HG03045 (cell line): ENCODE measurements at regions not wholly inside any gene's neighbourhood (a gene's known extent, or its start where the extent isn't known, plus 50 kb on each side); places are given as distances from the start of the nearest gene placed in this dataset.

ENCODE experiments used
- ATAC-seq: cut with Tn5 transposase; IDR thresholded peaks from one replicate; pipeline ENCODE4 v1.9.1; 2021; ENCODE audit warnings: mild to moderate bottlenecking, moderate library complexity; ENCODE audit not compliant: unreplicated experiment

- ATAC-seq: no peak
Measured at GRCh38 chr6:88386167-88386566, 220.0 kb upstream of the CNR1 start.

- ATAC-seq: no peak
Measured at GRCh38 chr6:88383183-88383582, 217.0 kb upstream of the CNR1 start.

- no peak for ATAC-seq
Measured at GRCh38 chr6:88381289-88381642, 215.1 kb upstream of the CNR1 start.

DNA sequence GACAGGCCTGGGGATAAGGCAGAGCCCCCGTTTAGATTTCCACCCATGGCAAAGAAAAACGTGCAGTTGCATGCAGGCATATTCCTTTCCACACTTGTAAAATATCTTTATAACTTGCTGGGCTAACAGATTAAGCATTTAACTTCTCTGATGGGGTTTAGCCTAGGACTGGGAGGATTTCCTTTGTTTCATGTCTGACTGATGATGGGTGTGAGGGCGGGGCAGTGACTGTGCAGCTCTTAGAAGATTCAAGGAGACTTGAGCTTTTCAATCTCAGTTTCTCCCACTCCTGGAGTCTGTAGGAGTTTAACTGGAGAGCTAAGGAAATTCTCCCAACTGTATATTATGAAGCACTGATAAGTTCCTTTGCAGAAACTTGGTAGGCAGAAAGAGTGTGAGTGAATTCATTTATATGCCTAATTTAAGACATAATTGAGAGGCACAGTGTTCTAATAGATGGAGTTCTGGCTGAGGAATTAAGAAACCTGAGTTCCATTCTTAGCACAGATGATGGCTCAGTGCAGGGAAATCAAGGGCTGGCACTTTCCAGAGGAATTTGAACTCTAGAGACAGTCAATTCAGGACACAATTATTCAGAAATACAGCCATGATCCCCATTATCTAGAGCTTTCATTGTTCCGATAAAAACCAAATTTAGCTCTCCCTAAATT, 214.6 kb upstream of the CNR1 start:
- no peak for ATAC-seq

- ATAC-seq: no peak
Measured at GRCh38 chr6:88380083-88380482, 213.9 kb upstream of the CNR1 start.

- no peak for ATAC-seq
Measured at GRCh38 chr6:88378639-88379038, 212.5 kb upstream of the CNR1 start.

DNA sequence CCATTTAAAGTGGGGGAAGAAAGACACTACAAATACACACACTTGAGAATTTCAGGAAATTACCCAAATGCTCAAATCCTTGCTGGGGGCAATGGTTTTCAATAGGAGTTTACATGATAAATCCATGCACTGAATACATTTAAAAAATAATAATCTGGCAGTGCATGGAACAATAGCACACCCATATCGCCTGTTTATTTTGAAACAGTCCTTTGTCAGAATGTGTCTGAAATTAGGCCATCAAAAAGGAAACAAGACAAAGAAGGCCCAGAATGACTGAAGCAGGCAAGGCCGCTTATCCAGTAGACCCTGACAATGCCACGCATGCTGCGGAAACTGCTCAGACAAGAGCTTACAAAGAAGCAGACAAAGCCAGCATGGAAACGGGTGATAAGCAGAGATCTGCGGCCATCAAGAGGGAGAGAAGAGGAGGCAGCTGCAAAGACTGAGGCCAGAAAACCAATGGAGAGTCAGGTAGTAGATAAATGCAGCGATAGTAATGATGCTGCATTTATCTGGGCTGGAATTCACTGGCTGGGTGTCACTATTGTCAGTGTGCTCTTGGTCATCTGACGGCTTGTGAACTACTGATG, 211.9 kb upstream of the CNR1 start:
- no peak for ATAC-seq

GRCh38 chr6:88376768-88377387, 210.7 kb upstream of the CNR1 start:
- ATAC-seq: no peak

GRCh38 chr6:88376197-88376596, 210.1 kb upstream of the CNR1 start:
- ATAC-seq: no peak

GRCh38 chr6:88374553-88374952, 208.4 kb upstream of the CNR1 start:
- no peak for ATAC-seq

GRCh38 chr6:88371480-88371879, 205.3 kb upstream of the CNR1 start:
- ATAC-seq: no peak

DNA sequence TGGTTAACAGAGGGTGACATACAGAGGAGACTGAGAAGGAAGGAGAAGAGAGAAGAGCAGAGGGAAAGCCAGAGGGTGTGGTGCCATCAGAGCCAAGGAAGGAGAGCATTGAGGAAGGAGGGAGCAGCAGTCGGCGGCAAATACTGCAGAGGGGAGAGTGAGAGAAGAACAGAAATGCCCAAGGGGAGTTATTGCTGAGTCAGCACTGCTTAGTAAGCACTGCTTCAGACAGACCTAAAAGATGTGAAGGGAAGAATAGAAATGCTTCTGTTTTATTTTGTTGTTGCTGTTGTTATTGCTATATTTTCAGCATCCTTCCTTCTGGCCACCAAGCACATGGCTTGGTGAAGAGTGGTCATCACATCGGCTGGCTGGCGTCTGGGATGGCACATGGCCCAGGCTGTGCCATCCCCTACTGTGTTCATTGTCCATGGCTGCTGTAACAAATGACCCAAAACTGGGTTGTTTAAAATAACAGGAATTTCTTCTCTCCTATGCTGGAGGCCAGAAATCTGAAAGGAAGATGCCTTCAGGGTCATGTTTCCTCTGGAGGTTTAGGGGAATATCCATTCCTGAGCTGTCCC, 204.1 kb upstream of the CNR1 start:
- no peak for ATAC-seq

DNA sequence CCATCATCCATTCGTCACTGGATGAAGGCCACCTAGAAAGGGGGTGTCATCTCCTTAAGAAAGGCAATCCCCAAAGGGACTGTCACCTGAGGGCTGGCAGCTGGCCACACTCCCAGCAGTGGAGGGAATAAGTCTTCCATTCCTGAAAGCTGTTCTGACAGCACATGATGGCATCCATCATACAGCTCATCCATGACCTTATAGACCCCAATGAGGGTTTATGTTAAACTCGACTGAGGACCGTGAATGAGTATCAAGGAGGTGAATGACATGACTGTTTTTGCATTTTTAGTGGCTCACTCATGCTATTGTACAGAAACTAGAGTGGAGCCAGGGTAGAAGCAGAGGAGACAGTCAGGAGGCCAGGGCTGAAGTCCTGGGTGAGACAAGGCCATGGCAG, 203.1 kb upstream of the CNR1 start:
- no peak for ATAC-seq

- ATAC-seq: no peak
Measured at GRCh38 chr6:88368071-88368787, 202.1 kb upstream of the CNR1 start.

DNA sequence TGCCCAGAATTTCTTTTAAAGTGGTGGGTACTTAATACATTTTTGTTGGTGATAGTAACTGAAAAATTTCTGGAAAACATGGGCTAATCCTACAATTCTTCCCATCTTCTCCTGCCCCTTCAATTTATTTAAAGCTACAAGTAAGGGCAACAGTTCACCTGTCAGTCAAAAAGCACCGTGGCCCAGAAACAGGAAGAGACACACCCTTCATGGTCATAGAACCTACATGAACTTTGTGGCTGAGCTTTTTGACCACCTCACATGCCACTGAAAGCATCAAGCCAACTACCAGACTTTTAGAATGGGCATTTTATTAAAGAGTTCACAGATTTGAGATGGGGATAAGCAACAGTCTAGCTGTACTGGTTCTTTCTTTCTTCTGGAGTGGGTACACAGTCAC, 201.1 kb upstream of the CNR1 start:
- ATAC-seq: no peak

DNA sequence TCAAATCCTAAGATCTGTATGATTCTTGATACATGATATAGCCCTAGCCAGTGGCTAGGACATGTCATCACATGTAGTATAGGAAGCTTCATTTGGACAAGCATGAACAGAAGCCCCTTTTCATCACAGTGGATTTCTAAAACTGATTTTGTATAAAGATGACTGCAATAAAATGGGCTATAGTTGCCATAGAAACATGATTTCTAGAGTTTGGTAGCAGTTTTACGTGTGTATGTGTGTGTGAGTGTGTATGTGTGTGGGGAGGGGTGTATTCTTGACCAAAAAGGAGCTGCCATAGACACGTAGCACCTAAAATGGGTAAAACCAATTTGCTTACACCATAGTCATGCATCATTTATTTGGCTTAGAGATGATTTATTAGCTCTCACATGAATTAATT, 200.5 kb upstream of the CNR1 start:
- ATAC-seq: no peak

DNA sequence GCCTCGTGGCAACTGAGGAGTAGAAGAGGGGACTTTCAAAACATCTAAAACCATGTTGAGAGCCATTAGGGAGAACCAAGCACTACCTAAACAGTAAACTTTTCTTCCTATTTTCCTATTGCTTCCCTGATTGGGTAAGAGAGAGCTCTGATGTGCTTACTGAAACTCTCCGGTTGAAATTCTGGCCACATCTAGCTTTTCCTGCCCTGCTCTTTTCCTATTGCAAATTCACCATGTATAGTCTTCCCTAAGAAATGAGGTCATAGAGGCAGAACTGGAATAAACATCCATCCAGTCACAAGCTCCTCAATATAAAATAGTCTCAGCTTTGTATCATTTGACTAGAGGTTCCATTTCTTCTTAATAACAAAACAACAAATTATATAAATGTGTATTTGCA, 199.5 kb upstream of the CNR1 start:
- no peak for ATAC-seq

- no peak for ATAC-seq
Measured at GRCh38 chr6:88365230-88365629, 199.1 kb upstream of the CNR1 start.

DNA sequence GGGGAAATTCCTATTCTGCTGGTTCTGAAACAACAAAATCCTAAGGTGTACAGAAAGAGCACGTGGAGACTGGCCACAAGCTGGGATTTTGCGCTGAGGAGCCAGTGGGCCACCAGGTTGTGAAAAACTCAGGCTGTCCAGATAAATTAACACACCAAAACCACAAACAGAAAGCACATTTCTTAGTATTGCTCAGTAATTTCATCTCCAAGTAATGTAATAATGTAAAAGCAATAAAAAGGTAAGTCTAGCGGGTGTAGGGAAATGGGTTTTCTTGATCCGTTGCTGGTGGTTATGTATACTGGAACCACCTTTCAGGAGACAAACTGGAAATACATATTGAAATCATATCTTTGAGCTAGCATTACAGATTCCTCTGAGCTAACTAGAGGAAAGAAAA, 195.6 kb upstream of the CNR1 start:
- ATAC-seq: no peak

DNA sequence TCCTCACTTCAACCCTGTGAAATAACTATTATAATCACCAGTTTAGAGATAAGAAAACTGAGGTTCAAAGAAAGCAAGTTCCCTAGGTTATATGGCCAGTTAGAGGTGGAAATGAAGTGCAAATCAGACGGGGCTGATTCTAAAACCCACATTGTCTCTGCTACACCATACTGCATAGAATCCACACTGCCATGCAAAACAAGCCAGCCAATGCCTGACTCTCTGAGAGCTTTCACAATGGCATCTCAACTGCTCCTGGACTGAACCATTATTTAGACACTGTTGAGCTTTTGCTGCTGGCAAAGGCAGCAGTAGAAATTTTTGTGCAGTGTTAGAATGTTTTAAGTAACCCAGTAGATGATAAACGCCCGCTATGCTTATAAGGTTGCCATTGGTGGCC, 195.2 kb upstream of the CNR1 start:
- no peak for ATAC-seq

GRCh38 chr6:88360203-88360797, 194.2 kb upstream of the CNR1 start:
- no peak for ATAC-seq
